SK-N-SH (cell line): ENCODE measurements at regions not wholly inside any gene's neighbourhood (a gene's known extent, or its start where the extent isn't known, plus 50 kb on each side); places are given as distances from the start of the nearest gene placed in this dataset.

Experiments used
- RAD21 ChIP-seq: IDR thresholded peaks from 2 replicates; pipeline ENCODE4 v1.6.1; 2012; ENCODE audit warnings: mild to moderate bottlenecking, low read length
- TF ChIP-seq, protein P1 (sequence below): IDR thresholded peaks from 2 replicates; pipeline ENCODE4 v1.6.1; 2012; ENCODE audit warnings: mild to moderate bottlenecking, low read depth, low read length, moderate library complexity

DNA sequence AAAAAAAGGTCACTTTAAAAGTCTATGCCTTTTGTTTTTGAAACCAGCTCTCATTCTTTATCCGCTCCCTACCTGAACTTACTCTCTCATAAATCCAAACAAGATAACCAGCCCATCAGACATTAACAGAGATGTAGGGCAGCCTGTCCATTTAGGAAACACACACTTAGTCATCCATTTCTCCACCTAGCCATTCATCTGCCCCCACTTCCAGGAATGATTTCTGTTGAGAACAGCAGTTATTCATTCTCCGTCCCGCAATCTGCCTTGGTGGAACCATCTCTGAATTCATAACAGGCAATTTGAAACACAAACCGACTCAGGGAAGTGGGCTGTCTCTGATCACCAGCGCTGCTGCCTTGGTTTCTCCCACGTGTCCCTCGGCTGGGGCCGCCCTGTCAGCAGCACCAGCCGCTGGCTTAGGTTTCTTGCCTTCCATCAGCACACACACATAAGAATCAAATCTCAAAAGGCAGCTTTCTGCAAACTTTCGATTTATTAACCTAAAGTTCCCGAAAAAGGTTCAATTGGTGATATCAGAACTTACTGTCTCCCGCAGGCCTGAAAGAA lies 528.2 kb upstream of the NRP1 start:
- TF ChIP-seq, protein P1, sequence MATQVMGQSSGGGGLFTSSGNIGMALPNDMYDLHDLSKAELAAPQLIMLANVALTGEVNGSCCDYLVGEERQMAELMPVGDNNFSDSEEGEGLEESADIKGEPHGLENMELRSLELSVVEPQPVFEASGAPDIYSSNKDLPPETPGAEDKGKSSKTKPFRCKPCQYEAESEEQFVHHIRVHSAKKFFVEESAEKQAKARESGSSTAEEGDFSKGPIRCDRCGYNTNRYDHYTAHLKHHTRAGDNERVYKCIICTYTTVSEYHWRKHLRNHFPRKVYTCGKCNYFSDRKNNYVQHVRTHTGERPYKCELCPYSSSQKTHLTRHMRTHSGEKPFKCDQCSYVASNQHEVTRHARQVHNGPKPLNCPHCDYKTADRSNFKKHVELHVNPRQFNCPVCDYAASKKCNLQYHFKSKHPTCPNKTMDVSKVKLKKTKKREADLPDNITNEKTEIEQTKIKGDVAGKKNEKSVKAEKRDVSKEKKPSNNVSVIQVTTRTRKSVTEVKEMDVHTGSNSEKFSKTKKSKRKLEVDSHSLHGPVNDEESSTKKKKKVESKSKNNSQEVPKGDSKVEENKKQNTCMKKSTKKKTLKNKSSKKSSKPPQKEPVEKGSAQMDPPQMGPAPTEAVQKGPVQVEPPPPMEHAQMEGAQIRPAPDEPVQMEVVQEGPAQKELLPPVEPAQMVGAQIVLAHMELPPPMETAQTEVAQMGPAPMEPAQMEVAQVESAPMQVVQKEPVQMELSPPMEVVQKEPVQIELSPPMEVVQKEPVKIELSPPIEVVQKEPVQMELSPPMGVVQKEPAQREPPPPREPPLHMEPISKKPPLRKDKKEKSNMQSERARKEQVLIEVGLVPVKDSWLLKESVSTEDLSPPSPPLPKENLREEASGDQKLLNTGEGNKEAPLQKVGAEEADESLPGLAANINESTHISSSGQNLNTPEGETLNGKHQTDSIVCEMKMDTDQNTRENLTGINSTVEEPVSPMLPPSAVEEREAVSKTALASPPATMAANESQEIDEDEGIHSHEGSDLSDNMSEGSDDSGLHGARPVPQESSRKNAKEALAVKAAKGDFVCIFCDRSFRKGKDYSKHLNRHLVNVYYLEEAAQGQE, result no peak
- TF ChIP-seq RAD21, result no peak
